Liver (tissue), 8 donors: ENCODE measurements at regions not wholly inside any gene's neighbourhood (a gene's known extent, or its start where the extent isn't known, plus 50 kb on each side); places are given as distances from the start of the nearest gene placed in this dataset.

Source experiments
- DNase-seq: peaks from one replicate; pipeline ENCODE4 v3.0.0-alpha.2; 2017; ENCODE audit warnings: low spot score
- H3K27ac ChIP-seq, 2 donors: one replicate each; pipeline ENCODE4 v1.7.0; 2013; ENCODE audit warnings: inconsistent platforms in 2 of 2, low read length in 2 of 2, control low read depth in 1 of 2, low read depth in 1 of 2, mild to moderate bottlenecking in 1 of 2
- H3K27me3 ChIP-seq, 4 donors: one replicate each; pipeline versions ENCODE4 v1.6.1 to v1.7.0; 2013; ENCODE audit warnings: low read length in 3 of 4, inconsistent platforms in 1 of 4, mild to moderate bottlenecking in 1 of 4, moderate library complexity in 1 of 4; ENCODE audit not compliant: control insufficient read depth in 4 of 4, insufficient read depth in 4 of 4
- H3K36me3 ChIP-seq, 4 donors: one replicate each; pipeline versions ENCODE4 v1.6.1 to v1.7.0; 2013; ENCODE audit warnings: low read length in 3 of 4, mild to moderate bottlenecking in 3 of 4, low read depth in 1 of 4, moderate library complexity in 1 of 4; ENCODE audit not compliant: control insufficient read depth in 4 of 4, insufficient read depth in 3 of 4
- H3K4me1 ChIP-seq, 4 donors: one replicate each; pipeline versions ENCODE4 v1.6.1 to v1.7.0; 2013; ENCODE audit warnings: low read length in 3 of 4, mild to moderate bottlenecking in 3 of 4, moderate library complexity in 1 of 4; ENCODE audit not compliant: control insufficient read depth in 4 of 4, insufficient read depth in 4 of 4
- H3K4me3 ChIP-seq, 3 donors: one replicate each; pipeline versions ENCODE4 v1.6.1 to v1.7.0; 2013; ENCODE audit warnings: low read length in 3 of 3, control low read depth in 1 of 3, low read depth in 1 of 3, mild to moderate bottlenecking in 1 of 3
- H3K9ac ChIP-seq, 2 donors: one replicate each; pipeline ENCODE4 v1.7.0; 2013; ENCODE audit warnings: low read length in 2 of 2, mild to moderate bottlenecking in 2 of 2, moderate library complexity in 2 of 2, control low read depth in 1 of 2, low read depth in 1 of 2
- H3K9me3 ChIP-seq, 4 donors: one replicate each; pipeline versions ENCODE4 v1.6.1 to v1.7.0; 2013; ENCODE audit warnings: low read length in 3 of 4; ENCODE audit not compliant: control insufficient read depth in 4 of 4
- ATF3 ChIP-seq: IDR thresholded peaks from 2 replicates; pipeline ENCODE4 v1.6.1; 2016; ENCODE audit warnings: antibody characterized with exemption
- CTCF ChIP-seq: fragments of 150-350 bp; IDR thresholded peaks from 2 replicates; pipeline ENCODE4 v1.5.1; 2017; ENCODE audit warnings: improper control_type of control experiment, low read depth, low read length; ENCODE audit not compliant: missing input control
- EGR1 ChIP-seq, 2 donors: IDR thresholded peaks; 2 replicates each; pipeline ENCODE4 v1.6.1; 2016 to 2018; ENCODE audit warnings: antibody characterized with exemption in 2 of 2, low read depth in 2 of 2
- FOXA1 ChIP-seq: IDR thresholded peaks from 2 replicates; pipeline ENCODE4 v1.6.1; 2016; ENCODE audit warnings: antibody characterized with exemption
- FOXA2 ChIP-seq: IDR thresholded peaks from 2 replicates; pipeline ENCODE4 v1.6.1; 2016; ENCODE audit warnings: antibody characterized with exemption
- HNF4A ChIP-seq, 2 donors: conservative IDR thresholded peaks; 2 replicates each; pipeline ENCODE4 v1.6.1; 2016; ENCODE audit warnings: antibody characterized with exemption in 2 of 2, mild to moderate bottlenecking in 2 of 2
- HNF4G ChIP-seq: IDR thresholded peaks from 2 replicates; pipeline ENCODE4 v1.6.1; 2016; ENCODE audit warnings: antibody characterized with exemption
- JUND ChIP-seq, 2 donors: IDR thresholded peaks; 2 replicates each; pipeline ENCODE4 v1.6.1; 2016; ENCODE audit warnings: antibody characterized with exemption in 2 of 2
- REST ChIP-seq: IDR thresholded peaks from 2 replicates; pipeline ENCODE4 v1.6.1; 2016; ENCODE audit warnings: antibody characterized with exemption, mild to moderate bottlenecking
- ZBTB33 ChIP-seq: IDR thresholded peaks from 2 replicates; pipeline ENCODE4 v1.6.1; 2016; ENCODE audit warnings: antibody characterized with exemption
- WGBS: extraction: QIAGEN DNeasy Blood & Tissue Kit; methylation state at CpG from one replicate; pipeline ENCODE4 v1.1.7; 2013; 5-methylcytosine and 5-hydroxymethylcytosine counted together
- donor health status: healthy.
- donor health status: healthy.
- donor health status: healthy.
- donor health status: healthy.
- donor health status: healthy.

GRCh38 chr3:88988906-88989305 is 118.5 kb upstream of the EPHA3 start:
- Histone ChIP-seq H3K36me3 (no peaks in the 10 kb centered on the region), H3K27ac (no peak overlapping the region), H3K9ac (no peak overlapping the region), H3K4me3 (no peak overlapping the region), H3K9me3 (no peaks in the 10 kb centered on the region), H3K4me1 (no peaks in the 10 kb centered on the region), H3K27me3 (no peaks in the 10 kb centered on the region)
- no peak for TF ChIP-seq FOXA1
- TF ChIP-seq EGR1 (IDR thresholded peaks at IDR 0.05; ENCODE audit: low read depth in 2 of 2), result no peak
- DNase-seq, result no peak
- whole genome bisulfite sequencing, result 59% methylated on average over 3 of the region's 3 CpGs

GRCh38 chr3:88991496-88991895 is 115.9 kb upstream of the EPHA3 start:
- no peaks in the 10 kb centered on the region for H3K27me3 ChIP-seq
- H3K9ac ChIP-seq, result no peak overlapping the region
- TF ChIP-seq FOXA2 (no peak), FOXA1 (no peak), ZBTB33 (no peak)
- no peaks in the 10 kb centered on the region for H3K4me1 ChIP-seq
- no peak for DNase-seq
- no peaks in the 10 kb centered on the region for H3K36me3 ChIP-seq
- H3K4me3 ChIP-seq, result no peak overlapping the region
- H3K27ac ChIP-seq, result no peak overlapping the region
- no peaks in the 10 kb centered on the region for H3K9me3 ChIP-seq

GRCh38 chr3:88996691-88997090 is 110.7 kb upstream of the EPHA3 start:
- TF ChIP-seq FOXA2, result no peak
- no peak for TF ChIP-seq JUND (IDR thresholded peaks at IDR 0.05)
- TF ChIP-seq REST, result no peak
- no peak for TF ChIP-seq CTCF
- TF ChIP-seq HNF4A (conservative IDR thresholded peaks at IDR 0.05), result no peak
- TF ChIP-seq FOXA1, result no peak
- no peak for TF ChIP-seq ATF3
- TF ChIP-seq HNF4G, result no peak
- Histone ChIP-seq H3K4me1 (no peaks in the 10 kb centered on the region), H3K9me3 (no peaks in the 10 kb centered on the region), H3K27me3 (no peaks in the 10 kb centered on the region), H3K36me3 (no peaks in the 10 kb centered on the region), H3K4me3 (no peak overlapping the region), H3K27ac (no peak overlapping the region), H3K9ac (no peak overlapping the region)
- WGBS, result 52% methylated on average over 3 of the region's 3 CpGs
- DNase-seq, result no peak
